K562 (cell line): ENCODE measurements at regions not wholly inside any gene's neighbourhood (a gene's known extent, or its start where the extent isn't known, plus 50 kb on each side); places are given as distances from the start of the nearest gene placed in this dataset.

ENCODE experiments used
- ARHGAP35 ChIP-seq: fragments of 450-650 bp; IDR thresholded peaks from 2 replicates; pipeline ENCODE4 v1.6.1; 2018; ENCODE audit not compliant: partially characterized antibody
- ARID1B ChIP-seq: fragments of 450-650 bp; IDR thresholded peaks from 2 replicates; pipeline ENCODE4 v1.6.1; 2016; ENCODE audit warnings: antibody characterized with exemption, mild to moderate bottlenecking, inconsistent platforms
- CHD2 ChIP-seq: IDR thresholded peaks from 2 replicates; pipeline ENCODE4 v1.6.1; 2011; ENCODE audit warnings: low read depth, low read length
- CXXC5 ChIP-seq: fragments of 250-450 bp; sonication (Bioruptor Pico); IDR thresholded peaks from 2 replicates; pipeline ENCODE4 v1.8.0; 2022; ENCODE audit warnings: inconsistent platforms, mild to moderate bottlenecking, moderate library complexity
- EZH2 ChIP-seq: IDR thresholded peaks from 2 replicates; pipeline ENCODE4 v1.6.1; 2012; ENCODE audit warnings: low read depth, mild to moderate bottlenecking, inconsistent platforms, low read length, borderline replicate concordance
- FOXM1 ChIP-seq, 2 experiments: fragments of 450-650 bp in 1 of 2; sonication (generic) in 1 of 2; formaldehyde crosslinking in 1 of 2; IDR thresholded peaks; 2 replicates each; pipeline versions ENCODE4 v1.6.1 to v1.9.0; 2017 to 2022; ENCODE audit warnings: low read depth in 2 of 2, mild to moderate bottlenecking in 2 of 2, missing genetic modification reagents in 1 of 2, moderate library complexity in 1 of 2
- GATAD2A ChIP-seq: fragments of 450-650 bp; IDR thresholded peaks from 2 replicates; pipeline ENCODE4 v1.6.1; 2017
- HDAC3 ChIP-seq: fragments of 450-650 bp; IDR thresholded peaks from 2 replicates; pipeline ENCODE4 v1.6.1; 2018; ENCODE audit warnings: borderline replicate concordance, mild to moderate bottlenecking, moderate library complexity; ENCODE audit not compliant: partially characterized antibody
- HDAC8 ChIP-seq: fragments of 450-650 bp; IDR thresholded peaks from 2 replicates; pipeline ENCODE4 v1.6.1; 2016; ENCODE audit warnings: mild to moderate bottlenecking, missing genetic modification characterization, moderate library complexity, missing compliant biosample characterization
- MYBL2 ChIP-seq, 2 experiments: fragments of 450-650 bp in 1 of 2; sonication (generic) in 1 of 2; formaldehyde crosslinking in 1 of 2; IDR thresholded peaks; 2 replicates each; pipeline versions ENCODE4 v1.6.1 to v1.8.1; 2017 to 2022; ENCODE audit warnings: borderline replicate concordance in 1 of 2, inconsistent platforms in 1 of 2, low read depth in 1 of 2, mild to moderate bottlenecking in 1 of 2, missing genetic modification reagents in 1 of 2, moderate library complexity in 1 of 2
- NBN ChIP-seq: fragments of 450-650 bp; IDR thresholded peaks from 2 replicates; pipeline ENCODE4 v1.6.1; 2016; ENCODE audit warnings: low read depth, mild to moderate bottlenecking
- PYGO2 ChIP-seq: fragments of 450-650 bp; IDR thresholded peaks from 2 replicates; pipeline ENCODE4 v1.6.1; 2016; ENCODE audit warnings: mild to moderate bottlenecking, missing genetic modification characterization, moderate library complexity, missing compliant biosample characterization
- RBFOX2 ChIP-seq: fragments of 200-400 bp; formaldehyde crosslinking; IDR thresholded peaks from 2 replicates; pipeline ENCODE4 v1.6.1; 2017; ENCODE audit warnings: low read depth, mild to moderate bottlenecking, low read length, moderate library complexity
- SMAD4 ChIP-seq: fragments of 250-450 bp; sonication (Bioruptor Pico); conservative IDR thresholded peaks from 2 replicates; pipeline ENCODE4 v1.8.0; 2021; ENCODE audit warnings: inconsistent platforms, mild to moderate bottlenecking, moderate library complexity
- SMARCB1 ChIP-seq: IDR thresholded peaks from 2 replicates; pipeline ENCODE4 v1.6.1; 2011; ENCODE audit warnings: improper control_type of control experiment, low read depth; ENCODE audit not compliant: insufficient read length
- SRSF1 ChIP-seq: fragments of 200-400 bp; formaldehyde crosslinking; IDR thresholded peaks from 2 replicates; pipeline ENCODE4 v1.6.1; 2017; ENCODE audit warnings: mild to moderate bottlenecking, low read depth, low read length, moderate library complexity
- TCF7 ChIP-seq: sonication (generic); IDR thresholded peaks from 2 replicates; pipeline ENCODE4 v1.6.1; 2016; ENCODE audit warnings: antibody characterized with exemption, borderline replicate concordance
- ZSCAN29 ChIP-seq: fragments of 450-650 bp; IDR thresholded peaks from 2 replicates; pipeline ENCODE4 v1.6.1; 2017
- TF ChIP-seq, protein P1 (sequence below): fragments of 450-650 bp; IDR thresholded peaks from 2 replicates; pipeline ENCODE4 v1.6.1; 2017; ENCODE audit warnings: antibody characterized with exemption
- TF ChIP-seq, protein P2 (sequence below): fragments of 200-400 bp; formaldehyde crosslinking; IDR thresholded peaks from 2 replicates; pipeline ENCODE4 v1.6.1; 2017; ENCODE audit warnings: mild to moderate bottlenecking, low read depth, low read length, moderate library complexity
- TF ChIP-seq, protein P3 (sequence below), 2 experiments: IDR thresholded peaks; 2 replicates each; pipeline ENCODE4 v1.6.1; 2011; ENCODE audit warnings: borderline replicate concordance in 1 of 2, control low read depth in 1 of 2, low read depth in 1 of 2, low read length in 1 of 2, mild to moderate bottlenecking in 1 of 2, mixed read lengths in 1 of 2, moderate library complexity in 1 of 2; ENCODE audit not compliant: insufficient read depth in 1 of 2, insufficient read length in 1 of 2, poor library complexity in 1 of 2, severe bottlenecking in 1 of 2; ENCODE audit errors: extremely low read depth in 1 of 2

DNA sequence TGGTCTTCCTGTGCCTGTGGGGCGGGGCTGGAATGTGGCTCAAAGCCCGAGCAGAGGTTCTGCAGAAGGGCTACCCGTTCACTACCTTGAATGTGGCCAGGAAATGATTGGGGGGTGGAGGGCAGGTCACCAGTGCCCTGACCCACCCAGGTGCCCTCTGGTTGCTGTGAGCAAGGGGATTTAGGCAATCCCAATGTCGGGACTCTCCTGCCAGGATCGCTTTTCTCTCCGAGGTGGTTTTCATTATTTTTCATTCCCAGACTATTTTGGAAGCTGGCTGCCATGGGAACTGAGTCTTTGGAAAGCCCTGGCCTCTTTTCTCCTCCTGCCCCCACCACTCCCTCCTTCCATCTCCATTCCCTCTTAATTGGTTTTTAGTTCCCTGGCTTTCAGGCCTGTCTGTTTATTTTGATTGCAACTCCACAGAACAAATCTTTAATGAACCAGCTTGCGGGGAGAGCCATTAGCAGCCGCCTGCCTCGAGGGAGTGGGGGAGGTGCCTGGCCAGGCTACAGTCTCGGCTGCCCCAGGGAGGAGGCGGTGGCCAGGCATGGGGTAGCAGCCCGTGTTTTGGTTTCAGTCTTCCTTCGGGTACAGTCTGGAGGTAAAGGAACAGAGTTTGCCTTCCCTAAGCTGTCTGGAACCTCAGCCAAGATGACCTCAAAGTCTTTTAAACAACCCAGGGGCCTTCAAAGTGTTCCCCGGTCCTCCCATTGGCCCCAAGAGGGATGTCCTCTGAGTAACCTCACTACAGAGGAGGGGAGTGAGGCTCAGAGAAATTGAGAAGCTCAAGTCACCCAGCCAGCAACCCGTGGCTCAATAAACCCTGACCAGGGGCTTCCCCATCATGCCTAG is 114.4 kb upstream of the HAAO start (continued):
- TF ChIP-seq, protein P1, sequence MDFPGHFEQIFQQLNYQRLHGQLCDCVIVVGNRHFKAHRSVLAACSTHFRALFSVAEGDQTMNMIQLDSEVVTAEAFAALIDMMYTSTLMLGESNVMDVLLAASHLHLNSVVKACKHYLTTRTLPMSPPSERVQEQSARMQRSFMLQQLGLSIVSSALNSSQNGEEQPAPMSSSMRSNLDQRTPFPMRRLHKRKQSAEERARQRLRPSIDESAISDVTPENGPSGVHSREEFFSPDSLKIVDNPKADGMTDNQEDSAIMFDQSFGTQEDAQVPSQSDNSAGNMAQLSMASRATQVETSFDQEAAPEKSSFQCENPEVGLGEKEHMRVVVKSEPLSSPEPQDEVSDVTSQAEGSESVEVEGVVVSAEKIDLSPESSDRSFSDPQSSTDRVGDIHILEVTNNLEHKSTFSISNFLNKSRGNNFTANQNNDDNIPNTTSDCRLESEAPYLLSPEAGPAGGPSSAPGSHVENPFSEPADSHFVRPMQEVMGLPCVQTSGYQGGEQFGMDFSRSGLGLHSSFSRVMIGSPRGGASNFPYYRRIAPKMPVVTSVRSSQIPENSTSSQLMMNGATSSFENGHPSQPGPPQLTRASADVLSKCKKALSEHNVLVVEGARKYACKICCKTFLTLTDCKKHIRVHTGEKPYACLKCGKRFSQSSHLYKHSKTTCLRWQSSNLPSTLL: peak; percentile 45; the same call in 1 of the 2 replicates
- TF ChIP-seq RBFOX2 (0 out of 2 replicates have a peak, but pooled peaks have one; percentile 23), EZH2 (no peak), HDAC3 (no peak), ZSCAN29 (no peak), TCF7 (no peak), NBN (no peak), CHD2 (no peak), PYGO2 (tag) (no peak), GATAD2A (no peak), SMAD4 (CRISPR knock-in tag) (peak; percentile 69; the same call in 1 of the 2 replicates), ARID1B (peak; percentile 7; the same call in 1 of the 2 replicates), MYBL2 (IDR thresholded peaks at IDR 0.05; ENCODE audit: low read depth) (no peak), MYBL2 (CRISPR knock-in tag; IDR thresholded peaks at IDR 0.05; ENCODE audit: borderline replicate concordance) (no peak), CXXC5 (peak; percentile 37; the same call in 1 of the 2 replicates), FOXM1 (IDR thresholded peaks at IDR 0.05; ENCODE audit: low read depth) (no peak), FOXM1 (CRISPR knock-in tag; IDR thresholded peaks at IDR 0.05; ENCODE audit: low read depth) (no peak), SRSF1 (no peak), SMARCB1 (no peak), ARHGAP35 (no peak), HDAC8 (tag) (0 out of 2 replicates have a peak, but pooled peaks have one; percentile 24)
- TF ChIP-seq, protein P2, sequence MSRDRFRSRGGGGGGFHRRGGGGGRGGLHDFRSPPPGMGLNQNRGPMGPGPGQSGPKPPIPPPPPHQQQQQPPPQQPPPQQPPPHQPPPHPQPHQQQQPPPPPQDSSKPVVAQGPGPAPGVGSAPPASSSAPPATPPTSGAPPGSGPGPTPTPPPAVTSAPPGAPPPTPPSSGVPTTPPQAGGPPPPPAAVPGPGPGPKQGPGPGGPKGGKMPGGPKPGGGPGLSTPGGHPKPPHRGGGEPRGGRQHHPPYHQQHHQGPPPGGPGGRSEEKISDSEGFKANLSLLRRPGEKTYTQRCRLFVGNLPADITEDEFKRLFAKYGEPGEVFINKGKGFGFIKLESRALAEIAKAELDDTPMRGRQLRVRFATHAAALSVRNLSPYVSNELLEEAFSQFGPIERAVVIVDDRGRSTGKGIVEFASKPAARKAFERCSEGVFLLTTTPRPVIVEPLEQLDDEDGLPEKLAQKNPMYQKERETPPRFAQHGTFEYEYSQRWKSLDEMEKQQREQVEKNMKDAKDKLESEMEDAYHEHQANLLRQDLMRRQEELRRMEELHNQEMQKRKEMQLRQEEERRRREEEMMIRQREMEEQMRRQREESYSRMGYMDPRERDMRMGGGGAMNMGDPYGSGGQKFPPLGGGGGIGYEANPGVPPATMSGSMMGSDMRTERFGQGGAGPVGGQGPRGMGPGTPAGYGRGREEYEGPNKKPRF: no peak
- TF ChIP-seq, protein P3, sequence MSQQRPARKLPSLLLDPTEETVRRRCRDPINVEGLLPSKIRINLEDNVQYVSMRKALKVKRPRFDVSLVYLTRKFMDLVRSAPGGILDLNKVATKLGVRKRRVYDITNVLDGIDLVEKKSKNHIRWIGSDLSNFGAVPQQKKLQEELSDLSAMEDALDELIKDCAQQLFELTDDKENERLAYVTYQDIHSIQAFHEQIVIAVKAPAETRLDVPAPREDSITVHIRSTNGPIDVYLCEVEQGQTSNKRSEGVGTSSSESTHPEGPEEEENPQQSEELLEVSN (IDR thresholded peaks at IDR 0.05; ENCODE audit: borderline replicate concordance in 1 of 2, extremely low read depth in 1 of 2, insufficient read depth in 1 of 2, insufficient read length in 1 of 2, low read depth in 1 of 2, low read length in 1 of 2, poor library complexity in 1 of 2, severe bottlenecking in 1 of 2): peak; percentile 32 to 65
